GDM1 (cell line): ENCODE measurements at regions not wholly inside any gene's neighbourhood (a gene's known extent, or its start where the extent isn't known, plus 50 kb on each side); places are given as distances from the start of the nearest gene placed in this dataset.

Experiments
- DNase-seq: peaks from one replicate; lab custom pipeline; 2025; lab: John Stamatoyannopoulos, UW

GRCh38 chr2:5339473-5339872, 352.7 kb upstream of the SOX11 start:
- DNase-seq: no peak

DNA sequence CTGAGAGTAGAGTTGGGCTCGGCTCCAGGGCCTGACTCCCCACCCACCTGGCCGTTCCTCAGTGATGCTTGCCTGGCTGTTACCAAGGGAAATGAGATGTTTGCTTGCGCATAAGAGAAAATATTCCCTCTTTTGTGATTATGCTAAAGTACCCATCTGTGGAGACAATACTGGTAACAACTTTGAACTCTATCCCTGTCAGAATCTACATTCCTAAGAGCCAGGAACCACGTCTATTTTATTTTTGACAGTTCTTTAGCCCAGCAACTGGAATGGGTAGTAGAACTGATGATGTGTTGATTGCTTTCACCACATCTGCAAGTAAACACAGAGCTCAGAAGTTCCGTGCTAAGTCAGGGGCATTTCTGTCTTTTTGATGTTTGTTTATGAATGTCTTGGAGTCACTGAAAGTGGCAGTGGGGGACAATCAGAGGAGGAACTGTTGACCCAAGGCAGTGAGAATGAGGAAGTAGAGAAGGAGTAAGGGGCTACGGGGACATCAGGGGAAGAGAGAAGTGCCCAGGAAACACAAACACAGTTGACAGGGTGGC, 348.3 kb upstream of the SOX11 start:
- no peak for DNase-seq

- no peak for DNase-seq
Observed at GRCh38 chr2:5352286-5352685, 339.9 kb upstream of the SOX11 start.

DNA sequence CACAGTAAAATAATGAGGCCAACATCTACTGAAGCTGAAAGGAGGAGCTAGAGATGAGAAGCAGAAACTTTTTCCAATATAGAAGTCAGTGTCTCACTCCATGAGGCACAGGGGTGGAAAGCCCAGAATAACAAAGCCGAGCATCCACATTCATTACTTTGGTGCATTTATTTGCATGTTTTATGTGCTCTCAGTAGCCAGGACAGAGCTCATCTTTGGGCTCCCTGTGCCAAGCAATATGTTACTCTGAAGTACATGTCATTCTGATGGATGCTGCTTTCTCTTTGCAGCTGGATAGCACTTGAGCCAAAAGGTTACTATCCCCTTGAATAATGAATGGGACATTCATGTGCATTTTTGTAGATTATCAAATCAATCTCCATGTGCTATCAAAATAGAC, 338.6 kb upstream of the SOX11 start:
- DNase-seq: no peak

DNA sequence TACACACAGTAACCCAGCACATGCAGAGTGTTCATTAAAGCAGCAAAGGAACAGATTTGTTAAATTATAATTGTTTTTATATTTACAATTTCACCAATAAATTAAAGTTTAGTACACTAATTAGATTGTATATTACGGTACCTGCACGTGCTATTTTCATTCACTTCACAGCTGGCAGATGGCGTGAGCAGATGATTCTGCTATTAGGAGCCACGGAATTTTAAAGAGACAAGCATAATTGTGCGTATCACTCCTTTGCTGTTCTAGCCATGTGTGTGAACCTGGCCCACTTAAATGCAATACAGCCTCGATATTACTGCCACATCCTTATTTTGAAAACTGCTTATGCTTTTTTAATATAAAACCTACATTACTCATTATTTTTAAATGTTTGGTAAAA, 332.8 kb upstream of the SOX11 start:
- no peak for DNase-seq

DNA sequence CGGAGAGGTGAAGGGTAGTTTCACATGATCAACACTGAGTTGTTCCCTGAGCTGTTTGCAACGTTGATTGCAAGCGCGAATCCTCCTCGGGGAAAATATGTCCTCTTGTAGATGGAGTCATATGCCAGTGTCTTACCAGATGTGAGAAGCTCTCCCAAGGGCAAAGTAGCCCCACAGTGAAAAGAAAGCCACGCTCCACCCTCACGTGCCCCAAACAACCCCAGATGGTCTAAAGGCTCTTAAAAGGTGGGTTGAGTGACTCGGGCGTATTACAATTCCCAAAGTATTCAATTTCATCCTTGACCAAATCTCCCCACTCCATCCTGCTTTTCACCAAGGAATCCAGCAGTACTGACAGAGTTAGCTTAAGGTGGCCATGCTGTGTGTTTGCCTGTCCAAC, 332.1 kb upstream of the SOX11 start:
- no peak for DNase-seq

DNA sequence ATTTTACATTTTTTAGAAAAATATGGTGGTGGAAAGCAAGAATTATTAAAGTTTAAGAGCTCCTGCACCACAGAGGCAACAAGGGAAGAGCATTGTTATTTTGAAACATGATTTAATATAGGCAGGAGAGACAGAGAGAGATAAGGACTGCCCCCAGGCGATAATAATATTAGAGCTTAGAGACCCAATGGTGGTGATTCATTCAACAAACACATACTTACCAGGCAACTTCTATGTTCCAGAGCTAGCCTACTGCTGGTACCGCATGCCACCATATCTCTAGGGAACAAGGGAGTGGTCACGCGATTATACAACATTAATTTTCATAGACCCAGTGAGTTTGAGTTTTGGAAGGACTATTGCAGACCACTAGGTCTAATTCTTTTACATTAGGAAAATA, 327.8 kb upstream of the SOX11 start:
- no peak for DNase-seq

GRCh38 chr2:5365871-5366461, 326.2 kb upstream of the SOX11 start:
- peak; percentile 48 for DNase-seq

DNA sequence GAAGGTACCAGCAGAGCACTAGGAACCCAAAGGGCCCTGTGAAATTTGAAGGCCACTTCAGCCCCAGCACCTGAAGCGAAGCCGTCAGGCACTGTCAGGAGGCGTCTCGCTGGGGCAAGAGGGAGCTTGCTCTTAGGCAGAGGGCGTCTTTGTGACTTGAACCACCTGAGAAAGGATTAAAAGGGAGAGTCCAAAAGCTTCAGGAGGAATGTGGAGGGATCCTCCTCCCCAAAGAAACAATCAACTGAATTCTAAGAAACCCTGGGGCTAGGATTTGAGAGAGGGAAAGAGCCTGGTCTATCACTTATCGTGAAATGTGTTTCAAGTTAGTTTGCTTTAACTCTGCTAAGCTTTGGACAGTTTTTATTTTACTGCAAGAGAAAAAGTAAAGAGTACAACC, 324.9 kb upstream of the SOX11 start:
- DNase-seq: no peak

- no peak for DNase-seq
Observed at GRCh38 chr2:5368263-5368662, 323.9 kb upstream of the SOX11 start.

- DNase-seq: no peak
Observed at GRCh38 chr2:5369510-5369909, 322.7 kb upstream of the SOX11 start.

DNA sequence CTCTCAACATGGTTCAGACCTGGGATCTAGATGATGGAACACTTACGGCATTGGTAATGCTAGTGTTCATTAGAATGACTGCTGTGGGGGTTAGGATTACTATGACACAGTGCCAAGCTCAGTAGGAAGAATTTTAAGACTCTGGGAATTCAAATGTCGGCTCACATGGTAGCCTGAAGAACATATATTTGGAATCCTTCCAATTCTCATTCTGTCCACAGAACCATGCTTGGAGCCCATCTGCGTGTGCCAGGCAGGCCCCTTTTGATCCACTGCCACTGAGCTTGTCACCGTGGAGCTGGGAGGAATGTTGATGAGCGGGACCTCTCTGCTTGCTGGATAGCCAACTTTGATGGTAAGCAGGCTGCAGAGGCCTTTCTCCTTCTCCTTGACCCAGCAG, 322.0 kb upstream of the SOX11 start:
- DNase-seq: no peak

DNA sequence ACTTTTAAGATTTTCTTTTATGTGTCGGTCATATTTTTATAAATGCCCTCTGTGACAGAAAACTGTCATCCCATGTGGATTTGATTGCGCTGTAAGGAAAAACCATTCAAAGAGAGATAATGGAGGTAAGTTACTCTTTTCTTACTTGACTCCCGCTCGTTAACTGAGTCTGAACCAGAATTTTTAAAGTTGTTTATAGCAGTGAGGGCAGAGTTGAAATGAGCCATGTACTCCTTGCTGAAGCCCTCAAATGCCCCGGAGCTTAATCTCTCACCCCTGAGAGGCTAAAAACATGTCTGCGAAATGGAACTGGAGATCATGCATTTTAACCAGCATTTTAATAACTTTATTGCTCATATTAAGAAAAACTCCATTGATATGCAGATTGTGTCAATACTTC, 320.0 kb upstream of the SOX11 start:
- DNase-seq: no peak

DNA sequence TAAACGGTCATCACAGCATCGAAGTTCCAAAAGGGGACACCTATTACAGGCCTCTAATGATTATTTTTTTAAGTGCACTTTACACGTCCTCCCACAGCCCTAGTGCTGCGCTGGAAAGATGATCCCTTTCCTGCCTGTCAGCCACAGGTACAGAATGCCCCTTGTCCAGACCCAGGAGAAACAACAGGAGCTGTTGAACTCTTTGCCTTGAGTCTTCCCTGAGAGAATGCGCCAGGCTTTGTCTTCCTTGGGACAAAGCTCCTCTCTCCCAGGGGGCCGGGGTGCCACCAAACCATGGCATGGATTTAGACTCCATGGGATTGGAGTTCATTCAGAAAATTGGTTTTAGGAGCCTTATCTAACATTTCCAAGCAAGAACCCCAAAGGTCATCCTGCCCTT, 319.0 kb upstream of the SOX11 start:
- DNase-seq: no peak

DNA sequence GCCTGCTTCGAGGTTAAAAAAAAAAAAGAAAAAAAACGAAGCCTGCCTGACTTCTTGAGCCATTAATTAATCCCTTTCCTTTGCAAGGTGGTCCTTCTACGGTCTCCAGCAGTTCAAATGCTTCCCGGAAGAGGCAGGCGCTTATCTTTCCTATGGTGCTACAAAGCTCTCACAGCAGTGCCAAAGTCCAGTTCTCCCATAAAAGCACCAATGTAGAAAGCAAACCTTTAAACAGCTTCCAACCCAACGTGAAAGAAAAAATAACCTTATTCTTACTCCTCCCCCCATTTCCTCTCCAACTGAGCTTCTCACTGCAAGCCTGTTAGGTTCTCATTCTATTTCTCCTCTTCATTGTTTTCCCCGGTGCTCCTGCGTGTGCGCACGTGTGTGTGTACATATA, 317.4 kb upstream of the SOX11 start:
- DNase-seq: no peak

DNA sequence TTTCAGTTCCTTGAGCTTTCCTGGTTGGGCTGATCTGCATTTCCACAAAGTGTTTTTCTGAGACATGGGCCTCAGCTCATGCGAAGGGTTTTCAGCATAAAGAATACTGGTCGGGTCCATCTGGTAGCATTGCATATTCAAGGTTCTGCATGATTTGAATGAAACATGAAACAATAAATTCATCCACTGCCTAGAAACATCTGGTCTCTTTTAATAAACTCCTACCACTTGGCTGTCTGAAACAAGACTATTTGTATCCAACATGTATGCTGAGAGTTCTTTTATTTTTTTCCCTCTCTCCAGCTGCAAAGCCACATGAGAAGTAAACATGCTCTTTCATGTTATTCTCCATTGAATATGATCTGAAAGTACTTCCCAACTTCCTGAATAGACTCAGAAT, 314.9 kb upstream of the SOX11 start:
- no peak for DNase-seq

- DNase-seq: no peak
Observed at GRCh38 chr2:5379811-5380210, 312.4 kb upstream of the SOX11 start.

- DNase-seq: no peak
Observed at GRCh38 chr2:5385596-5385995, 306.6 kb upstream of the SOX11 start.

DNA sequence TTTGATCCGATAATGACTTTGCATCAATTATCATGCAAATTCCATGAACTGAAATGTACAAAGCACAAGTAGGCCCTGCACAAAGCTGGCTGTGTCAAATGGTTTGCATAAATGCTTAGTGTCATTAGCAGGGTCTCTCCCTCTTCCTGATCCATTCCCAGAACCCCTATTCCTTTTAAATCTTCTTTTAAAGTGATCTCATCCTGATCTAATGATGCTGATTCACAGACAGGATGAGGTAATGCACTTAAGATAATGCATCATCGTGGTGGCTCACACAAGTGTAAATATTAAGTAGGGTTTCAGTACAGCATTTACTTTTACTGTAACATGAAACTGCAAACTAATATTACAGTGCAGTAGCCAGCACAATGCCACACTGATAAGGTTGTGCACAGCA, 304.8 kb upstream of the SOX11 start:
- no peak for DNase-seq

GRCh38 chr2:5389740-5390139, 302.4 kb upstream of the SOX11 start:
- DNase-seq: no peak

- no peak for DNase-seq
Observed at GRCh38 chr2:5391362-5391761, 300.8 kb upstream of the SOX11 start.

GRCh38 chr2:5392658-5393057, 299.5 kb upstream of the SOX11 start:
- no peak for DNase-seq

- DNase-seq: no peak
Observed at GRCh38 chr2:5393474-5393873, 298.7 kb upstream of the SOX11 start.

- no peak for DNase-seq
Observed at GRCh38 chr2:5394223-5394622, 298.0 kb upstream of the SOX11 start.
